ENCODE measurements at regions not wholly inside any gene's neighbourhood (a gene's known extent, or its start where the extent isn't known, plus 50 kb on each side); places are given as distances from the start of the nearest gene placed in this dataset.

GRCh38 chr1:55559161-55559611 lies 344.0 kb upstream of the USP24 start:
- in situ Hi-C loops (cut with HindIII; ENCODE audit: low sequenced_read_pairs): no loop called here
- peak; percentile 83 for DNase-seq (ENCODE audit: low spot score)

GRCh38 chr1:55558515-55558914 lies 343.4 kb upstream of the USP24 start:
- in situ Hi-C loops (cut with HindIII; ENCODE audit: low sequenced_read_pairs): no loop called here
- DNase-seq (ENCODE audit: low spot score): no peak

GRCh38 chr1:55555956-55556725 lies 341.0 kb upstream of the USP24 start:
- no peak for DNase-seq (ENCODE audit: low spot score)
- in situ Hi-C loops (cut with HindIII; ENCODE audit: low sequenced_read_pairs): no loop called here

- peak; percentile 40 for DNase-seq (ENCODE audit: low spot score)
- in situ Hi-C loops (cut with HindIII; ENCODE audit: low sequenced_read_pairs): no loop called here
Measured at GRCh38 chr1:55554611-55555010, 339.4 kb upstream of the USP24 start.

GRCh38 chr1:55552636-55553035 lies 337.5 kb upstream of the USP24 start:
- DNase-seq (ENCODE audit: low spot score): no peak
- in situ Hi-C loops (cut with HindIII; ENCODE audit: low sequenced_read_pairs): no loop called here

GRCh38 chr1:55547405-55547804 lies 332.2 kb upstream of the USP24 start:
- DNase-seq (ENCODE audit: low spot score): no peak
- in situ Hi-C loops (cut with HindIII; ENCODE audit: low sequenced_read_pairs): no loop called here

GRCh38 chr1:55546553-55546952 lies 331.4 kb upstream of the USP24 start:
- in situ Hi-C loops (cut with HindIII; ENCODE audit: low sequenced_read_pairs): no loop called here
- DNase-seq (ENCODE audit: low spot score): no peak

GRCh38 chr1:55544826-55545225 lies 329.7 kb upstream of the USP24 start:
- no peak for DNase-seq (ENCODE audit: low spot score)
- in situ Hi-C loops (cut with HindIII; ENCODE audit: low sequenced_read_pairs): no loop called here

- DNase-seq (ENCODE audit: low spot score): no peak
- in situ Hi-C loops (cut with HindIII; ENCODE audit: low sequenced_read_pairs): no loop called here
Measured at GRCh38 chr1:55542901-55543504, 327.8 kb upstream of the USP24 start.

GRCh38 chr1:55541296-55541695 lies 326.1 kb upstream of the USP24 start:
- DNase-seq (ENCODE audit: low spot score): no peak
- in situ Hi-C loops (cut with HindIII; ENCODE audit: low sequenced_read_pairs): no loop called here

- DNase-seq (ENCODE audit: low spot score): no peak
- in situ Hi-C loops (cut with HindIII; ENCODE audit: low sequenced_read_pairs): no loop called here
Measured at GRCh38 chr1:55539652-55540512, 324.7 kb upstream of the USP24 start.

- DNase-seq (ENCODE audit: low spot score): no peak
- in situ Hi-C loops (cut with HindIII; ENCODE audit: low sequenced_read_pairs): no loop called here
Measured at GRCh38 chr1:55538428-55538827, 323.3 kb upstream of the USP24 start.

GRCh38 chr1:55536545-55536865 lies 321.3 kb upstream of the USP24 start:
- DNase-seq (ENCODE audit: low spot score): no peak
- in situ Hi-C loops (cut with HindIII; ENCODE audit: low sequenced_read_pairs): no loop called here

GRCh38 chr1:55535724-55536544 lies 320.8 kb upstream of the USP24 start:
- no peak for DNase-seq (ENCODE audit: low spot score)
- in situ Hi-C loops (cut with HindIII; ENCODE audit: low sequenced_read_pairs): no loop called here

GRCh38 chr1:55534565-55535121 lies 319.5 kb upstream of the USP24 start:
- no peak for DNase-seq (ENCODE audit: low spot score)
- in situ Hi-C loops (cut with HindIII; ENCODE audit: low sequenced_read_pairs): no loop called here

GRCh38 chr1:55531644-55532043 lies 316.5 kb upstream of the USP24 start:
- no peak for DNase-seq (ENCODE audit: low spot score)
- in situ Hi-C loops (cut with HindIII; ENCODE audit: low sequenced_read_pairs): no loop called here

- no peak for DNase-seq (ENCODE audit: low spot score)
- in situ Hi-C loops (cut with HindIII; ENCODE audit: low sequenced_read_pairs): no loop called here
Measured at GRCh38 chr1:55530749-55531478, 315.8 kb upstream of the USP24 start.

GRCh38 chr1:55529017-55529416 lies 313.9 kb upstream of the USP24 start:
- in situ Hi-C loops (cut with HindIII; ENCODE audit: low sequenced_read_pairs): no loop called here
- no peak for DNase-seq (ENCODE audit: low spot score)

Data from G401 (cell line).